Inferior parietal cortex (tissue), 1 donor: ENCODE measurements at regions not wholly inside any gene's neighbourhood (a gene's known extent, or its start where the extent isn't known, plus 50 kb on each side); places are given as distances from the start of the nearest gene placed in this dataset.

Experiments used
- DNase-seq: peaks from one replicate; pipeline ENCODE4 v3.0.0-alpha.2; 2016; ENCODE audit errors: extremely low spot score

DNA sequence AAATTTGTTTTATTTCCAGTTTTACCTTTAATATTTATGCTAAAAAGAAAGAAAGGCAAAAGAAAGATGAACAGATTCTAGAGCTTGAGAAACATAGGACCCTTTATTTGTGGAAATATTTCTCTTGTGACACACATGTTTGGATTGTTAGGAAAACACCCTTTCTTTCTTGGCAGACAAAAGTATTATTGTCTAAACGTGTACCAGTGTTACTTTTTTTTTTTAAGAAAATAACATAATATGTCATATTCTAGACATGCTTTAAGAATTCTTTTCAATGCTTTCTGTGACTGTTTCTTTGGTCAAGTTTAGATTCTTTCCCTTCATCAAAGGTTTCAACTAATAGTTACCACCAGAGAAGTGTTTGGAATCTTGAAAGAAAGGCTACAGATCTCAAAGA is 183.4 kb upstream of the CNR1 start:
- no peak for DNase-seq

DNA sequence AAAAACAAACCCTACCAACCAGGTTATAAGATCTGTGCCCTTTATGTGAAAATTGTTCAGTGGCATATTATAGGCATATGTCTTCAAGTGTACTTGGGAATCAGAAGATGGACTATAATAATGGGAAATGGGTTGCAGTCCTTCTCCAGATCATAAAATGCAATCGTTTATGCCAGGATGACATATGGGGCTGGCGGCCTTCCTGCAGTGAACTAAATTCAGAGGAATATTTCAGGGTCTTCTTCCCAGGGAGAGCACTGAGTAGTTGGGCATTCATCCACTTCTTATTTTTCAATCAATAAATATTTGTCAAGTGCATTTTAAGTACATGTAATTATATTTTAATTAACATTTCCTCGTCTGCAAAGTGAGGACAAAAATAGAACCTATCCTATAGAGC is 176.2 kb upstream of the CNR1 start:
- no peak for DNase-seq

DNA sequence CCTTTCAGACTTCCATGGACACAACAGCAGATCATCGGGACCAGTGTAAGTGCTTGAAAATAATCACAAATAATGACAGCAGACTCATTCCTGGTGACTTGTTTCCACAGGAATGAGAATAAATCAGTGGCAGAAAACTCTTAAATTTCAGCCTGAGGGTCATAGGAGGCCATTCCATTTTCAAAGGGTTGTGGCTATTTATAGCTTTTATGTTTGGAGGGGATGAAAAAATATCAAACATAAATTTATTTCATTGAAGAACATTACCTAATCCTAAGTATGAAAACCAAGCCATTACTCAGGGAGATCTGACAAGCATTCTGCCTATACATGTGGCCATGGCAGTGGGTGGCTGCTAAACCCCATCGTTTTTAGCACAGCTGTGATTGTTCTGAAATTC is 173.6 kb upstream of the CNR1 start:
- DNase-seq = no peak

DNA sequence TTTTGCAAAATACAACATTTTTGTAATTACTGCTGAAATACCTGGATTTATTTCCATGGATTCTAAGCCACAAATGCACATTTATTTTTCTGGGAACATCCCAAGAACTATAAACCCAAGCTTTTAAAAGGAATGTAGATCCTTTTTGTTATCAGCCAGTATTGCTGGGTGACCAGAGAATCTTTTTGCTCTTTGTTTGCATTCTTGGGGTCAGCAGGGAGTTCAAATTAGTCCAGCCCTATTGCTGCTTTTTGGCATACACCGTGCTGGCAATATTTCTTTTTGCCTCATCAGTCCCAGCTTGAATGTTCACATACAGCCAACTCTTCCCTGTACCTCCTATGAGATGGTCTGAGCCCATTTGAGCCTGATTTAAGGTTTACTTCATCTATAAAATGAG is 155.2 kb upstream of the CNR1 start:
- no peak for DNase-seq

DNA sequence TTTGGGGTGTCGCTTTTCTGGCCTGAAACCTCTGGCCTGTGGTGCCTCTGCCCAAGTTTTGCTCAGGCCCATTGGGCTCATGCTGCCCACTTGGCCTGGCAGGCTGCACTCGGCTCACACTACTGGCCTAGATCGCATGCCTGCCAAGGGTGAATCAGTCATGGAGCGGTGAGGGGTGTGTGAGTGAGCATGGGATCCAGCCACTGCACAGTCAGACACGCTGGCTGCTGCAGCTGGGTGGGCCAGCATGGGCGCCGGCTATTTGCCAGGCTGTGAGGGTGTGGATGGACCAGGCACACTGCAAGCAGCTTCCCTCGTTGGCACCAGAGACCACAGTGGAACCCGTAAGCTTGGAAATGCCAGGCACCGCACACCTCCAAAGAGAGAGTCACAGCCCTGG is 145.4 kb upstream of the CNR1 start:
- DNase-seq = no peak

DNA sequence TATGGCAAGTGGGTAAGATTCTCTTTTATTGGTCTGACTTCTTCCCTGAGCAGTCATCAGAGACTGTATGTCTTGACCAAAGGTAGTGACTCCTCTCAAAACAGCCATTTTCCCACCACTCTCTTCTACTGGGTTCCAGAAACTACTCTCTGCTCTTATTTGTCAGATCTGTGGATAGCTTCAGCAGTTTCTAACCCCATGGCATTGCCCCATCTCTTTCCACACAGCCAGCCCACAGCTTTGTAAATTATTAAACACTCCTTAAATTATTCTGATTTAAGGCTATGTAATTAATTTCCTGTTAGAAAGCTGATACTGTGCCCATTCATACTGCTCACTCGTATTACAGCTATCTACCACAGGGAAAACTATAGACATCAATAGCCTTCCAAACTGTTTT is 138.4 kb upstream of the CNR1 start:
- no peak for DNase-seq

DNA sequence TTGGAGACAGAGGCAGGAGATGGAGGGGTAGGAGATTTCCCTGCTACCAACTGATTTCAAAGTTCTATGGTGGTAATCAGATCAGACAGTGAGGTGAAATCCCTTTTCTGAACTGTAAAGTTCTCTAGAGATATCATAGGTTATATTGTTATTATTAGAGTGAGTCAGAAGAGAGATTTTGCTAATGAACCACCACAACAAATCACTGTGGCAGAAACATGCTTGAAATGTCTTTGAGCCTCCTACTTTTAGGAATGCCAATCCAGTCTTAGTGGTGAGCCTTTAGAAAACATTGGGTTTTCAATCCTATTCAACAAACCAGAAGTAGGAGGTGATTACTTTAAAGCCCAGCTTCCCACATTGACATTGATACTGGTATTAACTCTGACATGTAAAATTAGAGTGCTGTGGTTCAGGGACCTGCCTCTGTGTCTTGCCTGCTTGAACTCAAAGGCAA is 136.7 kb upstream of the CNR1 start:
- DNase-seq = no peak

DNA sequence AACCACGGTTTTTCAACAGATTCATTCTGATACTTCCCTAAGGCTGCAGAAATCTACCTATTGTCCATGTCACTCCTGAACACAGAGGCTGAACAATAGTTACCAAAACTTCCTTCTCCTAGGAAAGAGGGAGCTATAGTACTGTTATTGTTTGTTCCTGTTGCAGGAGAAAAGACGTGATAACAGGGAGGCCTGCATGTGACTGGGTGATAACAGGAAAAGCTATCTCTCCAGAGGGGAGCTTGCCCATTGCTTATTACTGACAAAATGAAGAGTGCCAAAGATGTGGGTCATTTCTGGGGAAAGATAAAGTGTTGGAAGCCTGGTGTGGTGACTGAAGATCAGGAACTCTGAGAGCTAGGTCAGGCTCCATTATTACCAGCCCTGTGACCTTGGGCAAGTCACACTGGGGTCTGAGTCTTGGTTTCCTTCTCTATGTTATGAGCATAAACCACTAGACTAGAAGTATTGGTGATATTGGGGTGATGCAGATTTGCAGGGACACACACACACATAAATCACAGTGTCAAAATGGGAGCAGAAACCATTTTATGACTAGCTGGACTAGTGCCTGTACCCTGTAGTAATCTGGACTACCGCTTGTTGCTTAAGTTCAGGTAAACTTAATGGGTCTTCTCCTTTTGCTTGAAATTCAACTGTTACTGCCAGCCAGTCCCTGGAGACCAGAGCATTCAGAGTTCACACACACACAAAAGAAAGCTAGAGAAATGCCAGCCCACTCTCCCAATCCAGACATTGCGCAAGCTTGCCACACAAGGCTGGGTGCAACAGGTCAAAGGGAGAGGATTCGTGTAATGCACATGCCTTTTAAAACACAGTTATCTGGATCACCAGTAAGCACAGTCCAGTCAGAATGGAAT is 136.0 kb upstream of the CNR1 start:
- DNase-seq = no peak

DNA sequence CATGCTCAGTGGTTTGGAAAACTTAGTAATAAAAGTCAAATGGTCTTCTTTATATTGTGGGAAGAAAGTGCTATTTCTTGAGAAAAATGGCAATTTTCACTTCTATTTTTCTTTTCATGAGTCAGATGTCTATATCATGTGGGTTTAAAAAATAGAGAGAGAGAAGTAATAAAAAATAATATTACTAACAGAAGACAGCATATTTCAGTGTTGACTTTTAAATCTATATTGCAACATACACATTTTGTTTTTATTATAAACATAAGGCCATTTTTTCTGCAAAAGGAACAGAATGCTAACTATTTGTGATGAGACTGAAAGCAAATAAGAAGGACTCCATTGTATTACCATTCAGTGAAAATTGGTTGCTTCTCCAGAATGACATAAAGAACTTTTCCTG is 135.1 kb upstream of the CNR1 start:
- no peak for DNase-seq

DNA sequence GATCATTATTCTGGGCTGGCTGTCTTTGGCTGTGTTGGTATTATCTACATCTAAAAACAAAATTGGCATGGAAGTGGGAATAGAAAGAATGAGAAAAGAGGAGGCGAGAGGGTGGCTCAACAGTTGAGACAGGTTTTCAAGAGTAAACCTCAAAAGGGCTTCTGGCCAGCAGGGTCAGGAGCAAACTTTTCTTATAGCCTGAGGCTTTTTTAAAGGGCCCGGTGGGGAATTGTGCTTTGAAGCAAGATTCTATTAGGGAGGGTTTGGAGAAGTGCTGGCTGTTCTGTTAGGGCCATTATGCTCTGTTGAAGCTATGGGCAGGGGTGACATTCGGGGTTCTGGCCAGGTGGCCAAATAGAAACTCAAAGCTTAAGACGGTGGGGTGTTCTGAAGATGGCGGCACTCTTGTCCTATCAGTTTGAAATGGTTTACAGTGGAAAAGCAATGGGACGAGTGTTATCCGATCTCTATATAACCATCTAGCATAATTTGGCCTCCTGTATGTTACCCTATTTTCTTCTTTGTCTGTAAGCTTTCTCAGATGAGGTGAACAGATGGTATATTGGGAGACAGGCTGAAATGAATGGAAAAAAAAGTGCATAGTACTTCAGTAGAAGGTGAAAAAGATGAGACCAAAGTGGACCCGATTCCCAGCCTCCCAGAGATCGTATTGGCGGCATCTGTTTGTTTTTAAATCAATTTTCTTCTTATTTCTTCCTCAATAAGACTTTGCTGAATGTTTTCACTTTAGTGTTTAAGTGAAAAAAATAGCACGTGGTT is 132.1 kb upstream of the CNR1 start:
- DNase-seq = no peak

DNA sequence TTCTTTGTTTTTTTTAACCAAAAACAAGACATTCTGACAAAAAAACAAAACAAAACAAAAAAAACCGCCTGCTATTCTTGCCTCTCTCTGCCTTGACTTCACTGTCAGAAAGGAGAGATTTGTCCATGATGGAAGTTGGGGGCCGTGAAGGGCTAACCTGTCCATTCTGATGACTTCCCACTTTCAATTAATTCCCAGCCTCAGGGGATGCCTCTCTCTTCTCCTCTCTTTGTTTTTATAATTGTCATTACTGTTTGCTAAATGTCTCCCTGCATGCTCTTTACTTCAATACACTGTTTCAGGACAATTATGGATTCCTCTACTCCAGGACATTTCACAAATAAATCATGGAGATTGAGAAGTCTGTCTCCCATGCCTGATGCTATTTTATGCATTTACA is 130.5 kb upstream of the CNR1 start:
- no peak for DNase-seq

DNA sequence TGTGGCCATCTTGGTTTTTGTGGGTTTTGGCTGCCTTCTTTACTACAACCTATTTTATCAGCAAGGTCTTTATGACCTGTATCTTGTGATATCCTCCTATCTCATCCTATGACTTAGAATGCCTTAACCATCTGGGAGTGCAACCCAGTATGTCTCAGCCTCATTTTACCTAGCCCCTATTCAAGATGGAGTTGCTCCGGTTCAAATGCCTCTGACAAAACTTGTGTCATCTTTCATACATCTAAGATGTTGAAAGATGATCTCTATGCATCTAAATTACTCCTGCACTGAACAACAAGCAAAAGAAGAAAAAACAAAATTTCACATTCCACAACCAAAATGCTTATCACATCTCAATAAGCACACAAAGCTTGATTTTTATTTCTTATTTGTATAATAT is 129.5 kb upstream of the CNR1 start:
- DNase-seq = no peak

DNA sequence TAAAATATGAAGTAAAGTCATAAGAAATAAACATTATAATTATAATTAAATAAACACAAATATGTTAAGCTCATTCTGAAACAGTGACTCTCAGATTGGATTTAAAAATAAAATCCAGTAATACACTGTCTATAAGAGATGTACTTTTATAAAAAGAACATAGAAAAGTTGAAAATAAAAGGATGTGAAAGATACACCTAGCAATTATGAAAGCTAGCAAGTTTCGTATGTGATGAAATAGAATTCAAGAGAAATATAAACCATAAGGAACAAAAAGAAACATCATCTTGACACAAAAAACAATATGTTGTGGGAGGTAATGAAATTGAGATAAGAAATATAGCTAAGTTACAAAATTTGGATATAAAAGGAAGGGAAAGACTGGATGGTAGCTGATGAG is 128.6 kb upstream of the CNR1 start:
- DNase-seq = no peak

DNA sequence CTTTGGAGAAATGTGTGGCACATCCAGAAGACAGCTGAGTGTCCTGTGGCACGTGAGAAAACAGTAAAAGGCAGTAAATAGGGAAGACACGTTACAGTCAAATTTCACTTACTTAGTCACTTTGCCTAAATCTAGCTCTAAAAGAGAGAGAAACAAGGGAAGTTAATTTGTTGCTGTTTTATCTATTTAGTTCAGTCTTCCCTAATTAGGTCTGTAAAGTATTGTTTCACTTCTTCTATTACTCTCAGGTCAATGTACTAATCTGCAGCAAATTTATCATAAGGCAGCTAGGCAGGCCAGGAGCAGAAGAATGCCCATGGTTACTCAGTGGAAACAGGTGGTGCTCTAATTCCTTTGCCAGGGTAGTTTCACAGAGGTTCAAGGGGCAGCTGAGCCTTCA is 124.3 kb upstream of the CNR1 start:
- DNase-seq = no peak

DNA sequence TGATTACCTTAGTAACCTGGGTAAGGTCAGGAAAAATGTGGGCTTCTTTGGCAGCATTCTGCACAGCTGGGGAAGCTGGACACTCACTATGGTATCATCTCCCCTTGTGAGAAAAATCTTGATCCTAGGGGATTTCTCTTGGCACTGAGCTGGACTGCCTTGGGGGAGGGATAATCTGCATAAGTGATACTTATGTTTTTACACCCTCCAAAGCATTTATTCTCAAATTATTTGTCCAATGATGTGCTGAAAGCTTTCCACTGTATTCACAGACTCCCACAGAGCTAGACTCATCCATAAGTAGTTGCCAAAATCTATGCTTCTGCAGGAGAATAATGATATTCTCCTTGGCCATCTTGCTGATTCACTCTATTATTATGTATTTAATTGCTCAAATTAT is 121.5 kb upstream of the CNR1 start:
- DNase-seq = no peak

DNA sequence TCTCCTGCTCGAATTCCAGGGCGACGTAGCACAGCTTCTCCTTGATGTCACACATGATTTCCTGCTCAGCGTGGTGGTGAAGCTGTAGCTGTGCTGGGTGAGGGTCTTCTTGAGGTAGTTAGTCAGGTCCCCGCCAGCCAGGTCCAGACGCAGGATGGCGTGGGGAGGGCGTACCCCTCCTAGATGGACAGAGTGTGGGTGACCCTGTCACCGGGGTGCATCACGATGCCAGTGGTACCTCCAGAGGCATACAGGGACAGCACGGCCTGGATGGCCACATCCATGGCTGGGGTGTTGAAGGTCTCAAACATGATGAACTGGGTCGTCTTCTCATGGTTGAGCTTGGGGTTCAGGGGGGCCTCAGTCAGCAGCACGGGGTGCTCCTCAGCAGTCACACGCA is 110.2 kb upstream of the CNR1 start:
- DNase-seq = no peak

DNA sequence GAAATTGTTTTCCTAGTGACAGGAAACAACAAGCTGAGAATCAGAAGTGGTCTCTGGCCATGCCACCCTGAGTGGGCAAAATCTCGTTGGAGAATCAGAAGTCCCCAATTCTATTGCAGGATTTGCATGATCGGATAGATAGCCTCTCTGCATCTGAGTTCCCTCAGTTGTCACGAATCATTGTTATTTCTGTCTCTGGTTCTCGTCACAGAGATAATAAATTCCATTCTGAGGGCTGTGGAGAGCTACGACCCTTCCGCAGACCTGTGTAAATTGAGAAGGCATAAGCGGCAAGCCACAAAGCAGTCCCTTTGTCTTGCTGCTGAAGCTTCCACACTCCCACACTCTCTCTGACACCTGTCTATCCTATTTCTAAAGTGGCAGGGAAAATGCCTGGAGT is 102.4 kb upstream of the CNR1 start:
- DNase-seq = no peak

DNA sequence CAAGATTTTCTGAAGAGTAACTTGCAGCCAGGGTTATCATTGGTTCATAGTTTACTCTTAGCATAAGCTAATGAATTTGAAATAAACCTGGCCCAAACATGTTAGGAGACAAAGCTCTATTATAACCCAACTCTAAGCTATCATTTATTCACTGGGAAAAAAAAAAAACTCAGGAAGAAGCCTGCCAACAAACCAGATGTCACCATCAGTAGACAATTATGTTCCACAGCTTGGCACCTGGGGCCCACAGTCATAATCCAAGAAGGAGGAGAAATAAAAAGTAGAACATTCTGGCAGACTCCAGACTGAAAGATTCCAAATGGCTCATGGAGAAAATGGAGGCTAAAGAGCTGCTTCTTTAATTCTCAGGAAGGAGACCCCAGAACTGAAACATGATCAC is 100.0 kb upstream of the CNR1 start:
- no peak for DNase-seq

DNA sequence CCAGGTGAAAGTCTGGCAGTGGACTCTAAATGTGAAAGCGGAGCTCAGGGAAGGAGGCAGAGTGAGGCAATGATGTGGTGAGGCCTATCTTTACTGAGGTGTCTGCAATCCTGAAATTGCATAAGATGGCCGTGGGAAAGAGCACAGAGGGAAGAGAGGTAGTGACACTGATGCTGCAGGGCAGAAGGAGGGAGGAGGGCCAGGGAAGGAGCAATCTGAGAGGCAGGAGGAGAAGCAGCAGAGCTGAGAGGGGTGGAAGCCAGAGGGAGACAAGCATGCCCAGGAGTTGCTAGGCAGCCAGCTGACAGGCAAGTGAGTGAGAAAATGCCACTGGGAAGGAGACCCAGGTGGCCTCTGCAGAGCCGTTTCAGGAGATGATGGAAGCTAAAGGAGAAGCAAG is 97.4 kb upstream of the CNR1 start:
- DNase-seq = no peak

DNA sequence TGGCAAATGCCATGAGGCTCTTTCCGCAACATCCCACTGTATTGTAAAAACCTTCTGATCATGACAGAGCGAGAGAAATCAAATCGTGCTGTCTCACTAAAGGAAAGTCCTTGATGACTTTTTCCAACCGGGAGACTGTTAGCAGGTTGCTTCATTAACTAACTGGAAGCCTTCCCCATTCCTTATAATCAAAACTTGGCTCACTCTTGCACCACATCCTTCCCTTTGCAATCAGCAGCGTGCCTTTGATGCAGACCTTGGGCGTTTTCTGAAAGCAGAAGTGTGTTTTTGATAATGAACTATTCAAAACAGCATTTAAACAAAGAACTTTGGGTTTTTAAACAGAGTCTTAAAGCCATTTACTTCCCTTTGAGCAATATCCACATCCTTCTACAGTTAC is 96.2 kb upstream of the CNR1 start:
- DNase-seq = no peak

DNA sequence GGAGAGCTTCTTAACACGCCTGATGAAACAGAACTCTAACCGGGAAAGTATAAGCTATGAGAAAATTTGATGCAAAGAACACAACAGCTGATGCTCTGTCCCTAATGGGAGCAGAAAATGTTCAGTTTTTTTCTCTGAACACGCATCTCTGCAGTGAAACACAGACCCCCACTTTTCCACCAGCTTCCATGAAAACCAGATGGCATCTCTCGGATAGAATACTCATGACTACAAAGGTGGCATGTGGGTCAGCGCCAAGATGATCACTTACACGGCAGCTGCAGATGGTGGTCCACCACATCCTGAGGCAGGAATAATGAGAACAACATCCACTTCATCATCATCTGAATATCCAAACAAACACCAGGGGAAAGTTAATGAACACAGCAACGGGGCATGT is 85.2 kb upstream of the CNR1 start:
- no peak for DNase-seq

DNA sequence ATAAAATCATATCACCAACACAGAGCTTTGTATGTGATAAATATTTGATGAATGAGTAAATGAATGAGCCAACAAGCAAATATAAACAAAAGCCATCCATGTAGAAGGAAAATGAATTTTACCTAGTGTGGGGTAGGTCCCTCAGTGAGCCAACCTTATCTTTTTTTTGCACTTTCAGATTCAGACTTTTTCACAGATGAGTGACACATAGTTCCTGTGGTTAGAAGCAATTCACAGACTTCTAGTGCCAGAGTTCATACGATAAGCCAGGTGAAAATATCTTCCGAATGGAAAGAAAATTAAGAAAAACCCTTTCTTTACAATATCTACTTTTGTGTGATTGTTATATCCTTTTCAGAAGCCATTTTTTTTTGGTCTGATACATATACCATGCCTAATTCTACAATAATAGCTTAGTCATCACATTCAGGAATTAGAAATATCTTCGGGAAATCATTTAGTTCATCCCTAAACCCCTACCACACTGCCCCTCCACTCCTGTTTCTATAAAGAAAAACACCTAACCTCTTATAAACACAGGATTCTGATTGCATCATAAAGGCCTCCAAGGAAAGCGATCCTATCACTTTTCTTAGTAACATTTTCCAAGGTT is 82.7 kb upstream of the CNR1 start:
- no peak for DNase-seq

DNA sequence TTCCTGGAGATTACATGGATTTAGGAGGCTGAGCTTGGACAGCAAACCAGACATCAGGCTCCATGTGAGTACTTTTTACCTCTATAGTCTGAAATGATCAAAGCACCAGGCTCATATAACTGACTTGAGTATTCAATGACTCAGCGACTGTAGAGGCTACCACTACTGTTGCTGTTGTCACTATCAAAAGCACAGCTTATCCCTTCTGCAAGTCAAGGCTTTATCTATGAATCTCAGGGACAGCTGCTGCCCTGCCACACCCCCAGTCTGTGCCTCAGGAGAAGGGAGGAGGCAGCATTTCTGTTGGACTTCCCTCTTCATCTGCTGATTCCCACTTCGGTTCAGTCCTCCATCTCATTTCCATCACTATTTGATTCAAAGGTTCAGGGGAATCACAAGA is 80.5 kb upstream of the CNR1 start:
- DNase-seq = no peak
